Activated gamma-delta T cell treated with Interleukin-2 at 50 U/mL for 16 hours (primary cell): ENCODE measurements at regions not wholly inside any gene's neighbourhood (a gene's known extent, or its start where the extent isn't known, plus 50 kb on each side); places are given as distances from the start of the nearest gene placed in this dataset.

Experiments used
- DNase-seq: peaks from one replicate; pipeline ENCODE4 v3.0.0-alpha.2; 2020

GRCh38 chr18:8458546-8459215 is 150.6 kb upstream of the RAB12 start:
- no peak for DNase-seq

GRCh38 chr18:8460748-8461147 is 148.5 kb upstream of the RAB12 start:
- no peak for DNase-seq

GRCh38 chr18:8461544-8461943 is 147.7 kb upstream of the RAB12 start:
- no peak for DNase-seq

GRCh38 chr18:8462651-8463185 is 146.5 kb upstream of the RAB12 start:
- DNase-seq, result no peak

- no peak for DNase-seq
Observed at GRCh38 chr18:8463791-8464190, 145.4 kb upstream of the RAB12 start.

GRCh38 chr18:8468191-8468590 is 141.0 kb upstream of the RAB12 start:
- DNase-seq, result no peak

- no peak for DNase-seq
Observed at GRCh38 chr18:8468921-8469335, 140.3 kb upstream of the RAB12 start.

GRCh38 chr18:8469544-8470130 is 139.6 kb upstream of the RAB12 start:
- DNase-seq, result no peak

GRCh38 chr18:8471372-8471771 is 137.9 kb upstream of the RAB12 start:
- no peak for DNase-seq

GRCh38 chr18:8474661-8475060 is 134.6 kb upstream of the RAB12 start:
- no peak for DNase-seq

GRCh38 chr18:8477615-8478014 is 131.6 kb upstream of the RAB12 start:
- no peak for DNase-seq

GRCh38 chr18:8478166-8478967 is 130.9 kb upstream of the RAB12 start:
- DNase-seq, result peak; percentile 26

GRCh38 chr18:8478968-8479370 is 130.3 kb upstream of the RAB12 start:
- DNase-seq, result no peak

- DNase-seq, result no peak
Observed at GRCh38 chr18:8479789-8480188, 129.4 kb upstream of the RAB12 start.

- DNase-seq, result no peak
Observed at GRCh38 chr18:8480506-8481328, 128.5 kb upstream of the RAB12 start.

- DNase-seq, result no peak
Observed at GRCh38 chr18:8484951-8485350, 124.3 kb upstream of the RAB12 start.

- DNase-seq, result no peak
Observed at GRCh38 chr18:8489761-8490160, 119.5 kb upstream of the RAB12 start.

GRCh38 chr18:8491516-8491915 is 117.7 kb upstream of the RAB12 start:
- DNase-seq, result no peak

- DNase-seq, result no peak
Observed at GRCh38 chr18:8493141-8493540, 116.1 kb upstream of the RAB12 start.

- DNase-seq, result no peak
Observed at GRCh38 chr18:8496186-8496585, 113.1 kb upstream of the RAB12 start.

- DNase-seq, result no peak
Observed at GRCh38 chr18:8498905-8499304, 110.3 kb upstream of the RAB12 start.

- no peak for DNase-seq
Observed at GRCh38 chr18:8499810-8500675, 109.2 kb upstream of the RAB12 start.
